Calu3 (cell line): ENCODE measurements at regions not wholly inside any gene's neighbourhood (a gene's known extent, or its start where the extent isn't known, plus 50 kb on each side); places are given as distances from the start of the nearest gene placed in this dataset.

Experiments
- BruUV-seq: library from RNA; stranded (reverse); fragments of 400-500 nt; replicated peaks from 2 replicates; lab custom pipeline; 2021; lab: Mats Ljungman, UMichigan
- CTCF ChIA-PET: fragments of 300-600 bp; sonication (Branson Sonifier 250); formaldehyde crosslinking; loops from one replicate; lab custom pipeline; 2022; ENCODE audit warnings: antibody characterized with exemption; lab: Charles Lee
- DNase-seq: peaks from one replicate; pipeline ENCODE4 v3.0.0; 2022
- H3K27ac Mint-ChIP-seq: one replicate; pipeline ENCODE4 v1.8.0; 2022; ENCODE audit warnings: mixed read lengths; ENCODE audit not compliant: unreplicated experiment
- H3K27me3 Mint-ChIP-seq: one replicate; pipeline ENCODE4 v1.8.0; 2022; ENCODE audit warnings: mixed read lengths; ENCODE audit not compliant: unreplicated experiment
- H3K36me3 Mint-ChIP-seq: one replicate; pipeline ENCODE4 v1.8.0; 2022; ENCODE audit warnings: mild to moderate bottlenecking, moderate library complexity, mixed read lengths; ENCODE audit not compliant: insufficient read depth, unreplicated experiment
- H3K4me1 Mint-ChIP-seq: one replicate; pipeline ENCODE4 v1.8.0; 2022; ENCODE audit warnings: mild to moderate bottlenecking, low read depth, mixed read lengths; ENCODE audit not compliant: unreplicated experiment
- H3K4me3 Mint-ChIP-seq: one replicate; pipeline ENCODE4 v1.8.0; 2022; ENCODE audit warnings: mild to moderate bottlenecking, low read depth, moderate library complexity, mixed read lengths; ENCODE audit not compliant: unreplicated experiment
- H3K9me3 Mint-ChIP-seq: one replicate; pipeline ENCODE4 v1.8.0; 2022; ENCODE audit warnings: low read depth, mixed read lengths; ENCODE audit not compliant: unreplicated experiment
- CTCF ChIP-seq: fragments of 200-600 bp; IDR thresholded peaks from one replicate; pipeline ENCODE4 v1.8.0; 2022; ENCODE audit warnings: antibody characterized with exemption; ENCODE audit not compliant: unreplicated experiment
- intact Hi-C: fragments of 100-400 bp; cut with micrococcal nuclease; formaldehyde crosslinking; loops from one replicate; pipeline ENCODE4 v1.10.0; 2022; ENCODE audit not compliant: unreplicated experiment

GRCh38 chr9:109556786-109557185 is 58.7 kb upstream of the PTPN3 start:
- CTCF ChIA-PET = interaction anchor here (0.9 kb wide), 1 partner anchor 262 kb away, joined by 3 read pairs; no protein-coding TSS in a partner anchor
- no peak overlapping the region for H3K27ac Mint-ChIP-seq
- no peak for TF ChIP-seq CTCF
- intact Hi-C loops = loop anchor here (1.0 kb wide), 1 partner anchor 79 kb away; no protein-coding TSS in a partner anchor
- DNase-seq = no peak
- H3K4me1 Mint-ChIP-seq = peaks cover 29% of the 10 kb centered on the region
- H3K4me3 Mint-ChIP-seq = no peak overlapping the region
- H3K9me3 Mint-ChIP-seq = no peaks in the 10 kb centered on the region
- no peaks in the 10 kb centered on the region for H3K27me3 Mint-ChIP-seq
- no TSS peak for BruUV-seq
- no peaks in the 10 kb centered on the region for H3K36me3 Mint-ChIP-seq

- Mint-ChIP-seq H3K4me1 (peaks cover 29% of the 10 kb centered on the region), H3K4me3 (no peak overlapping the region), H3K36me3 (no peaks in the 10 kb centered on the region), H3K27ac (no peak overlapping the region), H3K27me3 (no peaks in the 10 kb centered on the region), H3K9me3 (no peaks in the 10 kb centered on the region)
- intact Hi-C loops = no loop called here
- TF ChIP-seq CTCF = no peak
- no TSS peak for BruUV-seq
- CTCF ChIA-PET = no interaction called here
- DNase-seq = no peak
Observed at GRCh38 chr9:109557481-109557880, 59.4 kb upstream of the PTPN3 start.

DNA sequence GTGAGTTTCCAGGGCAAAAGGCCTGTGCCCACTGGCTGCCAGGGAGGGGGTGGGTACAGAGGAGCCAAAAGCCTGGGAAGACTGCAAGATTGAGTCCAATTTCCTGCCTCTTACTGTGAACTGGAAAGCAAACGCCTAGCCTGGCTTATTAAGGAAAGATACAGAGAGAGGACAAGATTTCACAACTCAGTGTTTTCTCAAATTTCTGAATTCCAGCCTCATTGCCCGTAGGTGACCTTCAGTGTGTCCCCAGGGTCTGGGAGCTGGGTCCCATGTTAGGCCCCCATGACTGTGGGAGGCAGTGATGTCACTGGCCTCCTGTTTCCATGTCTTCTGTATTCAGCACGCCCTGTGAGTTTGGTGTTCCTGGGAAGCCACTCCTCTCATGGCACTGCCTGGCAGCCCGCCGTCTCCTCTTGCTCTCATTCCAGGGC is 60.6 kb upstream of the PTPN3 start:
- no TSS peak for BruUV-seq
- CTCF ChIA-PET = interaction anchor here (0.6 kb wide), 1 partner anchor 500 kb away, joined by 7 read pairs; no protein-coding TSS in a partner anchor
- H3K9me3 Mint-ChIP-seq = no peaks in the 10 kb centered on the region

GRCh38 chr9:109560470-109561132 is 62.5 kb upstream of the PTPN3 start:
- no TSS peak for BruUV-seq
- H3K27me3 Mint-ChIP-seq = no peaks in the 10 kb centered on the region
- H3K27ac Mint-ChIP-seq = no peak overlapping the region
- no peak for TF ChIP-seq CTCF
- H3K4me1 Mint-ChIP-seq = peaks cover 20% of the 10 kb centered on the region
- no peak for DNase-seq
- no peaks in the 10 kb centered on the region for H3K36me3 Mint-ChIP-seq
- no peaks in the 10 kb centered on the region for H3K9me3 Mint-ChIP-seq
- CTCF ChIA-PET = no interaction called here
- H3K4me3 Mint-ChIP-seq = no peak overlapping the region
- intact Hi-C loops = no loop called here

More for the DNA sequence above, 60.6 kb upstream of the PTPN3 start:
- Mint-ChIP-seq H3K4me1 (peaks cover 29% of the 10 kb centered on the region), H3K36me3 (no peaks in the 10 kb centered on the region), H3K4me3 (no peak overlapping the region), H3K27me3 (no peaks in the 10 kb centered on the region), H3K27ac (no peak overlapping the region)
- intact Hi-C loops = no loop called here
- TF ChIP-seq CTCF = no peak
- no peak for DNase-seq
